ENCODE measurements at regions not wholly inside any gene's neighbourhood (a gene's known extent, or its start where the extent isn't known, plus 50 kb on each side); places are given as distances from the start of the nearest gene placed in this dataset.

DNA sequence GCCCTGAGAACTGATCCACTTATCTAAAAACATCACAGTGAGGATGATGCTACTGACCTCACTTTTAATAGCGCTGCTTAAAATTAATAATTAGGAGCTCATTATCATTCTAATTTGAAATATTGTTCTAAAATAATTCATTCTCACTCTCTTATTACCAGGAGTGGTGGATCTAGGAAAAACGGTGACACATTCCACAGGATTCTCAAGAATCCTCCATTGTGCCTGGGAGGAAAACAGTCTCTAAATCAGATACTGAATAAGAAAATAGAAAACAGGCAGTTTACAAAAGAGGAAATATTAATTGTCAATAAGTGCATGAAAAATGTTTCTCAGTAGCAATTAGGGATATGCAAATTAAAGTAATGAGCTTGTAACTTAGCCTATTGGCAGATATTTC is 187.4 kb downstream of the TENT5A start:
- DNase-seq (ENCODE audit: extremely low spot score): no peak
- TF ChIP-seq, protein P1, sequence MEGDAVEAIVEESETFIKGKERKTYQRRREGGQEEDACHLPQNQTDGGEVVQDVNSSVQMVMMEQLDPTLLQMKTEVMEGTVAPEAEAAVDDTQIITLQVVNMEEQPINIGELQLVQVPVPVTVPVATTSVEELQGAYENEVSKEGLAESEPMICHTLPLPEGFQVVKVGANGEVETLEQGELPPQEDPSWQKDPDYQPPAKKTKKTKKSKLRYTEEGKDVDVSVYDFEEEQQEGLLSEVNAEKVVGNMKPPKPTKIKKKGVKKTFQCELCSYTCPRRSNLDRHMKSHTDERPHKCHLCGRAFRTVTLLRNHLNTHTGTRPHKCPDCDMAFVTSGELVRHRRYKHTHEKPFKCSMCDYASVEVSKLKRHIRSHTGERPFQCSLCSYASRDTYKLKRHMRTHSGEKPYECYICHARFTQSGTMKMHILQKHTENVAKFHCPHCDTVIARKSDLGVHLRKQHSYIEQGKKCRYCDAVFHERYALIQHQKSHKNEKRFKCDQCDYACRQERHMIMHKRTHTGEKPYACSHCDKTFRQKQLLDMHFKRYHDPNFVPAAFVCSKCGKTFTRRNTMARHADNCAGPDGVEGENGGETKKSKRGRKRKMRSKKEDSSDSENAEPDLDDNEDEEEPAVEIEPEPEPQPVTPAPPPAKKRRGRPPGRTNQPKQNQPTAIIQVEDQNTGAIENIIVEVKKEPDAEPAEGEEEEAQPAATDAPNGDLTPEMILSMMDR (IDR thresholded peaks at IDR 0.05; ENCODE audit: control extremely low read depth, extremely low read depth, low read depth, missing control alignments): no peak
- ChIA-PET CTCF (interaction anchor here (0.9 kb wide), 1 partner anchor 20 kb away, joined by 3 read pairs; no protein-coding TSS in a partner anchor), POLR2A (no interaction called here)

GRCh38 chr6:81564470-81565068 is 187.9 kb downstream of the TENT5A start:
- TF ChIP-seq, protein P1 (IDR thresholded peaks at IDR 0.05; ENCODE audit: control extremely low read depth, extremely low read depth, low read depth, missing control alignments): no peak
- CTCF ChIA-PET: no interaction called here
- POLR2A ChIA-PET: no interaction called here
- DNase-seq (ENCODE audit: extremely low spot score): no peak

DNA sequence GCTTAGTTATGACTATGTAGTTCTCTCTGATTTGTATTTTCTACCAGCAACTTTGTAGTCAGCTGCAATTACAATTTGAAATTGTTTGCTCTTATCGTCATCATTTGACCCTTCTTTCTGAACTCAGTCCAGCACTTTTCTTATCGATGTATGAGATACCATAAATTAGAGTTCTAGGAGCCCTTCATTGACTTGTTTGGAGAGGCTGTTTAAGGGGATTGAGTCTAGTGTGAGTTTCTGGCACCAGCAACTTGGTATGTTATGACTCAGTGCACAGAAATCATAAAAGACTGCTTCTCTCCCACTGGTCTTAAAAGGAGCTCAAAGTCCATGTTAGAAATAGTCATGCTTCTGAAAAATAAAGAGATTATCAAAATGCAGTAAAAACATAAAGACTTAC is 190.3 kb downstream of the TENT5A start:
- POLR2A ChIA-PET: no interaction called here
- TF ChIP-seq, protein P1 (IDR thresholded peaks at IDR 0.05; ENCODE audit: control extremely low read depth, extremely low read depth, low read depth, missing control alignments): no peak
- DNase-seq (ENCODE audit: extremely low spot score): no peak
- CTCF ChIA-PET: interaction anchor here (0.6 to 1.4 kb wide), 2 partner anchors 13 to 29 kb away, joined by 3 read pairs; no protein-coding TSS in a partner anchor

DNA sequence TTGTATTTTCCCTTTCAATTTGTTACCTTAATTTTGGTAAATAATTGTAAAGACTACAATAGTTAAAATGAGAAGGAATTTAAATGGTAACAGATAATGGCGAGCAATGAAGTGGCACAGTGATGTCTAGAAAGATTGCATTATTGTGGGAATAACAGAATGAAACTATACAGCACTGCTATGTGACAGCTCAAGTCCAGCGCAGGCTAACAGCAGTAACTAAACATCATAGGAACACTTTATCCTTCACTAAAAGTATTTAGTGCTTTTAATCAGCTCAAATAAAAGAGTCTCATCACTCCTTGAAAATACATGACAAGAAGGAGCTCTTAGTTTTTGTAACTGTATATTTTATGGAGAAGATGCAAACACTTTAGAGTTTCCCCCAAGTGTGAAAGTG is 190.8 kb downstream of the TENT5A start:
- ChIA-PET POLR2A (no interaction called here), CTCF (no interaction called here)
- TF ChIP-seq, protein P1 (IDR thresholded peaks at IDR 0.05; ENCODE audit: control extremely low read depth, extremely low read depth, low read depth, missing control alignments): no peak
- DNase-seq (ENCODE audit: extremely low spot score): no peak

- TF ChIP-seq, protein P1 (IDR thresholded peaks at IDR 0.05; ENCODE audit: control extremely low read depth, extremely low read depth, low read depth, missing control alignments): no peak
- ChIA-PET POLR2A (no interaction called here), CTCF (no interaction called here)
- DNase-seq (ENCODE audit: extremely low spot score): no peak
Measured at GRCh38 chr6:81561071-81561564, 191.4 kb downstream of the TENT5A start.

GRCh38 chr6:81557811-81558210 is 194.7 kb downstream of the TENT5A start:
- DNase-seq (ENCODE audit: extremely low spot score): no peak
- ChIA-PET POLR2A (no interaction called here), CTCF (interaction anchor here (1.6 kb wide), 1 partner anchor 8 kb away, joined by 4 read pairs; no protein-coding TSS in a partner anchor)
- TF ChIP-seq, protein P1 (IDR thresholded peaks at IDR 0.05; ENCODE audit: control extremely low read depth, extremely low read depth, low read depth, missing control alignments): no peak

All from GM10248 (cell line).